NCI-H187 (cell line): ENCODE measurements at regions not wholly inside any gene's neighbourhood (a gene's known extent, or its start where the extent isn't known, plus 50 kb on each side); places are given as distances from the start of the nearest gene placed in this dataset.

ENCODE experiments used
- DNase-seq, 2 experiments: peaks; one replicate each; lab custom pipeline; 2025; lab: John Stamatoyannopoulos, UW

GRCh38 chr12:126093908-126094307, 1028.7 kb downstream of the AACS start:
- DNase-seq: no peak

- DNase-seq: no peak
Measured at GRCh38 chr12:126095748-126096510, 1030.7 kb downstream of the AACS start.

GRCh38 chr12:126106706-126107105, 1041.5 kb downstream of the AACS start:
- DNase-seq: no peak

- DNase-seq: no peak
Measured at GRCh38 chr12:126107659-126108058, 1042.4 kb downstream of the AACS start.

GRCh38 chr12:126108247-126108646, 1043.0 kb downstream of the AACS start:
- no peak for DNase-seq

- no peak for DNase-seq
Measured at GRCh38 chr12:126112141-126112540, 1046.9 kb downstream of the AACS start.

- no peak for DNase-seq
Measured at GRCh38 chr12:126112849-126113248, 1047.6 kb downstream of the AACS start.

GRCh38 chr12:126114441-126114840, 1049.2 kb downstream of the AACS start:
- no peak for DNase-seq

GRCh38 chr12:126117502-126117901, 1052.3 kb downstream of the AACS start:
- DNase-seq: no peak

GRCh38 chr12:126139355-126139754, 1074.1 kb downstream of the AACS start:
- no peak for DNase-seq

GRCh38 chr12:126144603-126145002, 1079.4 kb downstream of the AACS start:
- no peak for DNase-seq

- DNase-seq: no peak
Measured at GRCh38 chr12:126147321-126147720, 1082.1 kb downstream of the AACS start.

GRCh38 chr12:126156806-126157574, 1091.8 kb downstream of the AACS start:
- no peak for DNase-seq

GRCh38 chr12:126157575-126157966, 1092.3 kb downstream of the AACS start:
- DNase-seq: no peak

- DNase-seq: no peak
Measured at GRCh38 chr12:126159139-126159538, 1093.9 kb downstream of the AACS start.

GRCh38 chr12:126160912-126161311, 1095.7 kb downstream of the AACS start:
- DNase-seq: no peak

- no peak for DNase-seq
Measured at GRCh38 chr12:126163984-126164383, 1098.7 kb downstream of the AACS start.

- no peak for DNase-seq
Measured at GRCh38 chr12:126171937-126172559, 1106.8 kb downstream of the AACS start.

- DNase-seq: no peak
Measured at GRCh38 chr12:126182619-126183236, 1117.5 kb downstream of the AACS start.

GRCh38 chr12:126185025-126185424, 1119.8 kb downstream of the AACS start:
- DNase-seq: no peak

GRCh38 chr12:126189856-126190255, 1124.6 kb downstream of the AACS start:
- no peak for DNase-seq
